H9 (cell line): ENCODE measurements at regions not wholly inside any gene's neighbourhood (a gene's known extent, or its start where the extent isn't known, plus 50 kb on each side); places are given as distances from the start of the nearest gene placed in this dataset.

Source experiments
- DNase-seq: peaks from one replicate; pipeline ENCODE4 v3.0.0-alpha.2; 2017
- H2AFZ ChIP-seq: one replicate; pipeline ENCODE4 v1.6.1; 2013; ENCODE audit warnings: mild to moderate bottlenecking, low read length, control low read depth, moderate library complexity
- H2AK5ac ChIP-seq: 2 replicates; pipeline ENCODE4 v1.6.1; 2013; ENCODE audit warnings: low read length, control low read depth, mixed read lengths; ENCODE audit not compliant: insufficient read length
- H2BK120ac ChIP-seq: one replicate; pipeline ENCODE4 v1.6.1; 2013; ENCODE audit warnings: low read depth, mild to moderate bottlenecking, low read length, control low read depth, inconsistent platforms; ENCODE audit not compliant: poor library complexity, severe bottlenecking
- H2BK12ac ChIP-seq: 2 replicates; pipeline ENCODE4 v1.6.1; 2013; ENCODE audit warnings: low read length, control low read depth, mixed read lengths, low read depth; ENCODE audit not compliant: insufficient read length
- H2BK15ac ChIP-seq: 2 replicates; pipeline ENCODE4 v1.6.1; 2013; ENCODE audit warnings: low read depth, low read length, control low read depth
- H2BK20ac ChIP-seq: one replicate; pipeline ENCODE4 v1.6.1; 2013; ENCODE audit warnings: low read depth, mild to moderate bottlenecking, low read length, control low read depth, inconsistent platforms; ENCODE audit not compliant: poor library complexity, severe bottlenecking
- H2BK5ac ChIP-seq: 2 replicates; pipeline ENCODE4 v1.6.1; 2013; ENCODE audit warnings: low read length, control low read depth, mixed read lengths; ENCODE audit not compliant: insufficient read length
- H3K14ac ChIP-seq: 2 replicates; pipeline ENCODE4 v1.6.1; 2013; ENCODE audit warnings: low read length, control low read depth; ENCODE audit not compliant: insufficient read depth
- H3K18ac ChIP-seq: 2 replicates; pipeline ENCODE4 v1.6.1; 2013; ENCODE audit warnings: low read depth, mild to moderate bottlenecking, mixed read lengths, low read length, control low read depth; ENCODE audit not compliant: insufficient read length
- H3K23ac ChIP-seq: 2 replicates; pipeline ENCODE4 v1.6.1; 2013; ENCODE audit warnings: low read length, control low read depth, mixed read lengths, low read depth; ENCODE audit not compliant: insufficient read length
- H3K23me2 ChIP-seq: 2 replicates; pipeline ENCODE4 v1.6.1; 2013; ENCODE audit warnings: low read depth, mild to moderate bottlenecking, mixed read lengths, low read length, control low read depth; ENCODE audit not compliant: insufficient read length, poor library complexity, severe bottlenecking
- H3K27ac ChIP-seq: 2 replicates; pipeline ENCODE4 v1.5.1; 2013; ENCODE audit warnings: low read length, control low read depth, mixed read lengths, low read depth; ENCODE audit not compliant: insufficient read length
- H3K27me3 ChIP-seq: 2 replicates; pipeline ENCODE4 v1.6.1; 2013; ENCODE audit warnings: low read length, control low read depth, inconsistent platforms; ENCODE audit not compliant: insufficient read depth
- H3K4ac ChIP-seq: 2 replicates; pipeline ENCODE4 v1.6.1; 2013; ENCODE audit warnings: low read depth, mild to moderate bottlenecking, control low read depth, inconsistent platforms, low read length, moderate library complexity
- H3K4me1 ChIP-seq: 2 replicates; pipeline ENCODE4 v1.6.1; 2013; ENCODE audit warnings: low read length, control low read depth, inconsistent platforms; ENCODE audit not compliant: insufficient read depth
- H3K4me2 ChIP-seq: 2 replicates; pipeline ENCODE4 v1.6.1; 2013; ENCODE audit warnings: low read length, control low read depth, mixed read lengths; ENCODE audit not compliant: insufficient read length, insufficient read depth
- H3K56ac ChIP-seq: 2 replicates; pipeline ENCODE4 v1.6.1; 2013; ENCODE audit warnings: low read depth, mild to moderate bottlenecking, mixed read lengths, low read length, control low read depth; ENCODE audit not compliant: insufficient read length
- H3K79me1 ChIP-seq: 2 replicates; pipeline ENCODE4 v1.6.1; 2013; ENCODE audit warnings: low read depth, mild to moderate bottlenecking, moderate library complexity, low read length, control low read depth, inconsistent platforms; ENCODE audit not compliant: insufficient read depth, poor library complexity, severe bottlenecking
- H3K79me2 ChIP-seq: 2 replicates; pipeline ENCODE4 v1.6.1; 2013; ENCODE audit warnings: low read length, control low read depth, inconsistent platforms; ENCODE audit not compliant: insufficient read depth
- H3K9ac ChIP-seq: 2 replicates; pipeline ENCODE4 v1.6.1; 2013; ENCODE audit warnings: low read length, control low read depth, mixed read lengths; ENCODE audit not compliant: insufficient read length; ENCODE audit errors: extremely low read depth
- H3K9me3 ChIP-seq: one replicate; pipeline ENCODE4 v1.6.1; 2013; ENCODE audit warnings: low read depth, low read length, inconsistent platforms; ENCODE audit not compliant: control insufficient read depth
- H3T11ph ChIP-seq: one replicate; pipeline ENCODE4 v1.6.1; 2013; ENCODE audit warnings: mild to moderate bottlenecking, low read length, control low read depth, inconsistent platforms
- H4K20me1 ChIP-seq: one replicate; pipeline ENCODE4 v1.6.1; 2013; ENCODE audit not compliant: control insufficient read depth, insufficient read length, insufficient read depth
- H4K5ac ChIP-seq: 2 replicates; pipeline ENCODE4 v1.6.1; 2013; ENCODE audit warnings: low read depth, mild to moderate bottlenecking, mixed read lengths, low read length, control low read depth; ENCODE audit not compliant: insufficient read length
- H4K8ac ChIP-seq: replicated peaks from 2 replicates; pipeline ENCODE4 v1.6.1; 2013; ENCODE audit warnings: low read length, control low read depth, mixed read lengths, low read depth; ENCODE audit not compliant: insufficient read length
- H4K91ac ChIP-seq: 2 replicates; pipeline ENCODE4 v1.6.1; 2013; ENCODE audit warnings: low read depth, mild to moderate bottlenecking, moderate library complexity, mixed read lengths, low read length, control low read depth; ENCODE audit not compliant: insufficient read length
- H3K27ac Mint-ChIP-seq, 3 experiments: 2 replicates in 2 of 3; 3 replicates in 1 of 3; pipeline ENCODE4 v1.8.0; 2020 to 2021; ENCODE audit warnings: mixed read lengths in 3 of 3, mild to moderate bottlenecking in 1 of 3, moderate library complexity in 1 of 3
- H3K27me3 Mint-ChIP-seq: 2 replicates; pipeline ENCODE4 v1.8.0; 2021; ENCODE audit warnings: low read depth, mild to moderate bottlenecking, moderate library complexity, mixed read lengths
- H3K36me3 Mint-ChIP-seq, 3 experiments: 2 replicates in 2 of 3; 3 replicates in 1 of 3; pipeline ENCODE4 v1.8.0; 2020 to 2021; ENCODE audit warnings: low read depth in 3 of 3, mixed read lengths in 3 of 3; ENCODE audit not compliant: insufficient read depth in 1 of 3
- H3K4me1 Mint-ChIP-seq, 2 experiments: 2 replicates each; pipeline ENCODE4 v1.8.0; 2020; ENCODE audit warnings: mixed read lengths in 2 of 2
- H3K4me3 Mint-ChIP-seq, 2 experiments: 2 replicates in 1 of 2; 3 replicates in 1 of 2; pipeline ENCODE4 v1.8.0; 2020 to 2021; ENCODE audit warnings: mild to moderate bottlenecking in 2 of 2, mixed read lengths in 2 of 2, moderate library complexity in 1 of 2
- H3K9me3 Mint-ChIP-seq, 2 experiments: 2 replicates in 1 of 2; 3 replicates in 1 of 2; pipeline ENCODE4 v1.8.0; 2020; ENCODE audit warnings: mild to moderate bottlenecking in 2 of 2, mixed read lengths in 2 of 2, moderate library complexity in 1 of 2
- WGBS: extraction: QIAGEN DNeasy Blood & Tissue Kit; methylation state at CpG from one replicate; pipeline ENCODE4 v1.1.7; 2013; ENCODE audit warnings: missing lambda C conversion rate, low lambda C conversion rate, mixed read lengths; ENCODE audit not compliant: insufficient read length; ENCODE audit errors: extremely low coverage; 5-methylcytosine and 5-hydroxymethylcytosine counted together
- TF ChIP-seq, protein P1 (sequence below): fragments of 200-600 bp; sonication (generic); conservative IDR thresholded peaks from 3 replicates; pipeline ENCODE4 v1.8.0; 2021; ENCODE audit warnings: antibody characterized with exemption, mild to moderate bottlenecking

- H3K27me3 ChIP-seq, result no peaks in the 10 kb centered on the region
- no peak for DNase-seq
- no peak overlapping the region for H3K4me2 ChIP-seq
- no peak overlapping the region for H3K56ac ChIP-seq
- H2BK20ac ChIP-seq, result no peak overlapping the region
- H2BK12ac ChIP-seq, result no peak overlapping the region
- TF ChIP-seq, protein P1, sequence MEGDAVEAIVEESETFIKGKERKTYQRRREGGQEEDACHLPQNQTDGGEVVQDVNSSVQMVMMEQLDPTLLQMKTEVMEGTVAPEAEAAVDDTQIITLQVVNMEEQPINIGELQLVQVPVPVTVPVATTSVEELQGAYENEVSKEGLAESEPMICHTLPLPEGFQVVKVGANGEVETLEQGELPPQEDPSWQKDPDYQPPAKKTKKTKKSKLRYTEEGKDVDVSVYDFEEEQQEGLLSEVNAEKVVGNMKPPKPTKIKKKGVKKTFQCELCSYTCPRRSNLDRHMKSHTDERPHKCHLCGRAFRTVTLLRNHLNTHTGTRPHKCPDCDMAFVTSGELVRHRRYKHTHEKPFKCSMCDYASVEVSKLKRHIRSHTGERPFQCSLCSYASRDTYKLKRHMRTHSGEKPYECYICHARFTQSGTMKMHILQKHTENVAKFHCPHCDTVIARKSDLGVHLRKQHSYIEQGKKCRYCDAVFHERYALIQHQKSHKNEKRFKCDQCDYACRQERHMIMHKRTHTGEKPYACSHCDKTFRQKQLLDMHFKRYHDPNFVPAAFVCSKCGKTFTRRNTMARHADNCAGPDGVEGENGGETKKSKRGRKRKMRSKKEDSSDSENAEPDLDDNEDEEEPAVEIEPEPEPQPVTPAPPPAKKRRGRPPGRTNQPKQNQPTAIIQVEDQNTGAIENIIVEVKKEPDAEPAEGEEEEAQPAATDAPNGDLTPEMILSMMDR, result no peak
- H2BK15ac ChIP-seq, result no peak overlapping the region
- no peaks in the 10 kb centered on the region for H3K9me3 ChIP-seq
- no CpG with 5 or more reads among the region's 1 CpG for WGBS
- H3K4me1 ChIP-seq, result no peaks in the 10 kb centered on the region
- Mint-ChIP-seq H3K9me3 (no peaks in the 10 kb centered on the region), H3K27me3 (peaks cover 8% of the 10 kb centered on the region), H3K27ac (no peak overlapping the region), H3K4me1 (no peaks in the 10 kb centered on the region), H3K4me3 (no peak overlapping the region), H3K36me3 (no peaks in the 10 kb centered on the region)
- H3K23ac ChIP-seq, result no peak overlapping the region
- H4K5ac ChIP-seq, result no peak overlapping the region
- no peak overlapping the region for H4K8ac ChIP-seq
- no peaks in the 10 kb centered on the region for H3K23me2 ChIP-seq
- H2BK120ac ChIP-seq, result no peak overlapping the region
- H4K91ac ChIP-seq, result no peak overlapping the region
- no peak overlapping the region for H3K4ac ChIP-seq
- no peak overlapping the region for H2AFZ ChIP-seq
- H2BK5ac ChIP-seq, result no peak overlapping the region
- no peak overlapping the region for H3K9ac ChIP-seq
- no peak overlapping the region for H3K14ac ChIP-seq
- no peaks in the 10 kb centered on the region for H4K20me1 ChIP-seq
- H3T11ph ChIP-seq, result no peak overlapping the region
- no peaks in the 10 kb centered on the region for H3K79me1 ChIP-seq
- H2AK5ac ChIP-seq, result no peak overlapping the region
- no peaks in the 10 kb centered on the region for H3K79me2 ChIP-seq
- H3K18ac ChIP-seq, result no peak overlapping the region
- no peak overlapping the region for H3K27ac ChIP-seq
Observed at GRCh38 chr16:65202461-65202860, 80.6 kb upstream of the CDH11 start.
